Daoy (cell line): ENCODE measurements at regions not wholly inside any gene's neighbourhood (a gene's known extent, or its start where the extent isn't known, plus 50 kb on each side); places are given as distances from the start of the nearest gene placed in this dataset.
"Not testable (repeated sequence)": the region's sequence is repeated elsewhere in the genome, so short reads cannot be mapped to it uniquely, and the experiment has no call there.

Source experiments
- DNase-seq: peaks from one replicate; pipeline ENCODE4 v3.0.0-alpha.2; 2015; ENCODE audit warnings: low read depth

DNA sequence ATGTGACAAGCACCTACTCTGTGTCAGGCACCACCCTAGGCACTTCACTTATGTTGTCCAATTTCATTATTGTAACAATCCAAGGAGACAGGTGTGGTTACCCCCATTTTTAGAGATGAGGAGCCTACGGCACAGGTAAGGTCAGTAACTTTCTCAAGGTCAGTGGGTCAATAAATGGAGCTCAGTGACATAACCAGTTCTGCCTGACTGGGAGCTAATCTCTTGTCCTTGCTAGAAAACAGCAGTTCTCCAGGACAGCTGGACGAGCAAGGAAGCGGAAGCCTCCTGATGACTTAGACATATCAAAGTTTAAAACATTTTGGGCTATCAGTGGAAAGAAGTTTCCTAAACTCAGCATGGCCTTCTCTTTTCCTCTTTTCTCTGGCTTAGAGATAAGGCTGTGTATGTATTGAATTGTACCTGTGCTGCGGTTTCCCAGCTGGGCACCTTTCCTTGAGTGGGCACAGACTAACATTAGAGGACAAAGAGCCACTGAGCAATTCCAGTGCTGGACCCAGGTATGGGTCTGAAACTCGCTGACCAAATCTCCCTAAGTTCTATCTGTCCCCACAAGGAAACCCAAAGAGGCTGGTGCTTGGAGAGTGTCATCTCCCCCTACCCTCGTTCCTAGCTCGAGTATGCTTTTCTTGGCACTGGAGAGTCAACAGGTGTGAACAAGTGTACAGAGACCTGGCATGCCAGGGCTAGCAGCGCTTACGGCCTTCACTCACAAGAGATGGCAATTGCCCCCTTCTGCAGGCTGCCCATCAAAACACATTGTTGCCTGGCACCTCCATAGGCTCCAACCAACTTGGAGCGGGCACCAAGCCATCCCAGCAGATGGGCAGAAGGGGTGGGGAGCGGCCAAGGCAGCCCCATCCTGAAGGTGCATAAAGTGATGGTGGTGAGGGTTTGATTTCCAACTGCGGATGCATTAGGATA, 456.1 kb upstream of the PROX1 start:
- DNase-seq = no peak

DNA sequence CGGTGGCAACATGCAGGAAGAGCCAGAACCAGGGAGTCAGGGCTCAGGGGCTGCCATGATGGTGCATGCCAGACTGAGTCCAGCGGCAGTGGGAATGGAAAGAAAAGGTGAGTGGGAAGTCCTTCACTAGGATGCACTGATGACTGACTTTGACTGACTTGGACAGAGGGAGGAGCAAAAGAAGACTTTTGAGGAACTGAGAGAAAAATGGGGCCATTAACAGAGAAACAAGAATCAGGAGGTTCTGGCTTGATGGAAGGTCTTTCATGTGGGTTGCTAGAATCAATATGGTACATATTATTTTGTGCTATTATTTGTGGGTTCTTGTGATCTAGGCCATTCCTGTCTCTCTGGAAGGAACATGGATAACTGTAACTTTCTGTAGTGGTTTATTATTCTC, 454.6 kb upstream of the PROX1 start:
- no peak for DNase-seq

DNA sequence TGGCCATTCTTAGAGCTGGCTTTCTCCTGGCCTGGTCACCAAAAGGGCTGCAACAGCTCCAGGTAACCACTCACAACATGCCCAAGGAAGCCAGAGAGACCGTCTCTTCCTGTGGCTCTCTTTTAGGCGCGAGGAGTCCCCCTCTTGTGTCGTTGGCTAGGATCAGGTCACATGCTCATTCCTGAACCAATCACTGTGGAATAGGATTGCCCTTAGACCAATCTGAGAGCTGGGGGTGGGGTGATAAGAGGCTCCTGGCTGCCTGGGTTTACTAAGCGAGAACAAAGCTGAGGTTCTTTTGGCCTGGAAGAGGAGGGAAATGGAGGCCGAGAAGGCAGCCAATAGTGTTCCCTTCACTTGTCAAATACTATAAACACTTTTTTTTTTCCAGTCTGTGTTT, 452.1 kb upstream of the PROX1 start:
- no peak for DNase-seq

DNA sequence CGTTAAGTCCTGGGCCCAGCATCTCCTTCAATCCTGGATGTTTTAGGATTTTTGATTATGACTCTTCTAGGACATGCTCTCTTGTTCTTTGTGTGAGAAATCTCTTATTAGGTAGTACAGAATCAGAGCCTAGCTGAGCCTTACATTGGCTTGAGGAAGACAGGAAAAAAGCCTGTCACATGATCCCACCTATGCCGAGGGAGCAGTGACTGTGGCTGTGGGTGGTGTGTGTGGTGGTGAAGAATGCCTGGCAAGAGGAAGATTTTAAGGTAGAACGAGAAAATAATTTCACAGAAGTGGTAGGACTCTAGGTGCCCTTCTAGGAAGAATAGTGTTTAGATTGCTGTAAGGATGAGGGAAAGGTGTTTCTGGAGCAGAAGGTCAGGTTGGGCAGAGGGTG, 449.5 kb upstream of the PROX1 start:
- DNase-seq = no peak

GRCh38 chr1:213539464-213539863, 448.3 kb upstream of the PROX1 start:
- DNase-seq = no peak

DNA sequence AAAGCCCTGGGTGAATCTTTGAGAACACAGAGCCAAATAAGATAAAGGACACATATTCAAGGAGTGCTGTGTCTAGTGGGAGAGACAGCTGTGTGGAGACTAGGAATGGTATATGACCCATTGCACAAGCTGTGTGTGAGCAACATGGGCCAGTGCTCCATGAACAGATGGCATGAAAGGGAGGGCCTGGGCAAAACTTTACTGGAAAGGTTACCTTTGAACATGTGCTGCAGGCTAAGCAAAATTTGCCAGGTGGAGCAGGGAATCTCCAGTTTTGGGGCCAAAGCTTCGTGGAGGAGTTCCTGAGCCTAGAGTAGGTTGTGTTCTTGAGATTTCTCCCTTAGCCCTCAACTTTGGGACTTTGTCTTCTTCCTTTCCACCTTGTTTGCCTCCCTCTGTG, 446.1 kb upstream of the PROX1 start:
- DNase-seq = no peak

GRCh38 chr1:213545181-213545580, 442.6 kb upstream of the PROX1 start:
- not testable (repeated sequence) for DNase-seq

GRCh38 chr1:213549982-213550381, 437.8 kb upstream of the PROX1 start:
- no peak for DNase-seq

DNA sequence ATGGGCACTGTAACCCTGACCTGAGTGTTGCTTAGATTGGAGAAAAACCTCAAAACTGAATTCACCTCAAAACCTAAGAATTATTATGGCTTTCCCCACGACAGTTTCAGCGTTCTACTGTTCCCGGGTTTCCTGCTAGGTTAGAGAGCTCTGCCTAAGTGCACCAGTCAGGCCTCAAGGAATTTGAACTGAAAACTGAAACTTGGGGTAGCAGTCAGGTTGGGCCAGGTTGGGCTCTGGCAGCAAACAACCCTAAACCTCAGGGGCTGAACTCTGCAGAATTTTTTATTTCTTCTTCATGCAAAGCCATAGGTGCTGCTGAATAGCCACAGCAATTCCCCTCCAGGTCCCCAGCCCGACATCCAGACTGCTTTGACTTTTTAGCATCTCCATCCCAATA, 437.0 kb upstream of the PROX1 start:
- DNase-seq = no peak

DNA sequence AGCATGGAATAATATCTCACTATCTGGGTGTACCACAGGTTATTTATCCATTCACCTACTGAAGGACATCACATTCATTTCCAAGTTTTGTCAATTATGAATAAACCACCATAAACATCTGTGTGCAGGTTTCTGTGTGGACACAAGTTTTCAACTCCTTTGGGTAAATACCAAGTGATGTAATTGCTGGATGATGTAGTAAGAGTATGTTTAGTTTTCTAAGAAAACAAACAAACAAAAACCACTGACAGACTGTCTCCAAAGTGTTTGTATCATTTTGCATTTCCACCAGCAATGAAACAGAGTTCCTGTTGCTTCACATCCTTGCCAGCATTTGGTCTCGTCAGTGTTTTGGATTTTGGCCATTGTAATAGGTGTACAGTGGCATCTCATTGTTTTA, 435.7 kb upstream of the PROX1 start:
- DNase-seq = no peak

- no peak for DNase-seq
Measured at GRCh38 chr1:213560226-213560625, 427.5 kb upstream of the PROX1 start.

DNA sequence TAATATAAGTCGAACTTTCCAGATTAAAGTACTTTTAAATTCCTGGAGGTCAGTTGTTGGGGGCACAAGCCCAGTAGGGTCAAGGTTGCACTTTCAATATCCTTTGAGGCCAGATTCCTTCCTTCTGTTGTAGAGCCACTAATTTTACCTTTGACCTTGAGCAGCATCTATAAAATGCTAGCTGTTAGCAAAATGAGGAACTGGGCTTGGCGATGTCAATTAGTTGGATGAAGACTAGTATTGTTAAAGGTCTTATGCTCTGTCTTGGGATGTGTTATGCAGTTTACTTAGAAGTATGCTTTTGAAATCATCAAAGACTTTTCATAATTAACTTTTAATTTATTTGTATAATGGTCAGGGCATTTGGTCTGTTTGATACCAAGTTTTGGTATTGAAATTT, 425.9 kb upstream of the PROX1 start:
- DNase-seq = no peak

GRCh38 chr1:213564215-213564659, 423.5 kb upstream of the PROX1 start:
- DNase-seq = peak; percentile 19

DNA sequence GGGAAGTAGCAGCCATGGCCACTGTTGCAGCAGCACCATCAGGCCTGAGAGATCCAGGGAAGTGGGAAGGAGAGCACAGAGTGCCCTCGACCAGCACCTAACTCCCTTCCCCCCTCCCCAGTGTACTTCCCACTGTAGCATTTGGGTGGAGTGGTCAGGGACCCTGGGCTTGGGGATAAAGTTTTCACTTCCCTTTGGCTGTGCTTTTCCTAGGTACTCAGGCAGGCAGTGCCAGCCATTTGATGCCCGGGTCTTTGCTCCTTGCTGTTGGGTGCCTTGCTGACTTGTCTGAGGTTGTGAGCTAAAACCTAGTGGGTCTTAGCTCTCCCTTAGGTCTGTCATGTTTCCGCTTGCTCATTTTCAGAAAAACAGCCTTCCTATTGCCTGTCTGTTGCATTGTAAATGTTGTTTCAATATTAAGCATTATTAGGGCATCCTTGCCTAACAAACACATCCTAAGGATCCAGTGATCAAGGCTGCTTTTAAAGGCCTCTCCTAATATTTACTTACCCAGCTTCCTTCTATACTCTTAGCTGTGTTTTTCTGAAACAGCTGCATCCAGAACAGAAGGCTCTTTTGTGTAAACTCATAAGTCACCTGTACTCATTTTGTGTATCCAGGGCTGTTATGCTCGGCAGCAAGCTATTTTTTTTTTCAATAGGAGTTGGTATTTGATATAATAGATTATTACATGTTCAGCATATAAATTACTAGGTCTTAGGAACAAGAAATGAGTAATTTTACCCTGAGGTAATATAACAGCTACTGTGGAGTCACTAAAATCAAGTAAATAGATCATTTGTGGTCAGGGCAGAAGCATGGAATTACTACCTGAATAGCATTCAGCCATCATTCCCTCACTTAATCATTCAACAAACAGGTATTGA, 418.6 kb upstream of the PROX1 start:
- DNase-seq = no peak

GRCh38 chr1:213569816-213570150, 418.0 kb upstream of the PROX1 start:
- DNase-seq = no peak

DNA sequence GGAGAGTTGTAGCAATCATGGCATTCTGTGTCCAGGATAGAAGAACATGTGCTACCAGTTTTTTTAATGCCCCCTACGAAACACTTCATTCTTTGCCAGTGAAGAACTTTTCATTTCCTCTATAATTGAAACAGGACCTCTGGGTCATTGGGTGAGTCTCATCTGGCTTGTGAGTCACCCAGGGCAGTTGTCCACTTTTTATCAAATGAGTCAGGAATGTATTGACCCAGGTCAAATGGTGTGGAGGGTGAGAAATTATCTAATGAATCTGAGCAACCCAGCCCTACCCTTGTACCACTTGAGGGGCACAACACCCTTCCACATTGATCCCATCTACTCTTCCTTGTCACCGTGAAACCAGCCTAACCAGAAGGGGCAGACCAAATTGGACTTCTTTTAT, 417.3 kb upstream of the PROX1 start:
- DNase-seq = no peak

GRCh38 chr1:213571419-213571818, 416.4 kb upstream of the PROX1 start:
- DNase-seq = no peak

- DNase-seq = no peak
Measured at GRCh38 chr1:213571843-213572242, 415.9 kb upstream of the PROX1 start.

DNA sequence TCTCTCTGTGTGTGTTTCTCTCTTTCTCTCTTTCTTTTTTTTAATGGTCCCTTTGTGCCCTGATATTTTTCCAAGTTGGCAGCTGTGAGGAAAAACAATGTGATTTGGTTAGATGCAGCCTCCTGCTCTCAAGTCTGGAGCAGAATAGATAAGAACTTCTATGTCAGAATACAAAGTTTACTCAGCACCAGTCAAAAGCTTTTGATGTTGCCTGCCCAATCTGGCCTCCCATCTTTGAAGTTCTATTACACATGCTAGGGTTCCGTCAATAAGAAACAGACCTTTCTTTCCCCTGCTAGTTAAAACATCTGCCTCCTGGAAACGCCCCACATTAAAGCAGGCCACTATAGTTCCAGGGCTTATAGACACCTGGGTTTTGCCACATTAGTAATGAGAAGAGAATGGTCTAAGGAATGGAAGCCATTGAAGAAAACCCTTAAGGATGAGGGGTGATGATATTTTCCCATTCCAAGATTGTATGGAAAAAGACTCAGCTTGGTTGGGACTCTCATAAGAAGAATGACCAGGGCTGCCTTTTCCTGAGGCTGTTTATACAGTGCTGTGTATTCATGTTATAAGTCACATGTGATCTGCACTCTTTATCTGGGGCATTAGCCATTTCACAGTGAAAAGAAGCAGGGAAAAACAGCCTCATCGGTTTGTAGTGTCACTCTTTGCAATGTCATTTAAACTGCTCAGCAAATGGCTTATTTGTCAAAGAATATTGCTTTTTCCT, 414.7 kb upstream of the PROX1 start:
- no peak for DNase-seq

GRCh38 chr1:213573648-213574009, 414.1 kb upstream of the PROX1 start:
- no peak for DNase-seq

DNA sequence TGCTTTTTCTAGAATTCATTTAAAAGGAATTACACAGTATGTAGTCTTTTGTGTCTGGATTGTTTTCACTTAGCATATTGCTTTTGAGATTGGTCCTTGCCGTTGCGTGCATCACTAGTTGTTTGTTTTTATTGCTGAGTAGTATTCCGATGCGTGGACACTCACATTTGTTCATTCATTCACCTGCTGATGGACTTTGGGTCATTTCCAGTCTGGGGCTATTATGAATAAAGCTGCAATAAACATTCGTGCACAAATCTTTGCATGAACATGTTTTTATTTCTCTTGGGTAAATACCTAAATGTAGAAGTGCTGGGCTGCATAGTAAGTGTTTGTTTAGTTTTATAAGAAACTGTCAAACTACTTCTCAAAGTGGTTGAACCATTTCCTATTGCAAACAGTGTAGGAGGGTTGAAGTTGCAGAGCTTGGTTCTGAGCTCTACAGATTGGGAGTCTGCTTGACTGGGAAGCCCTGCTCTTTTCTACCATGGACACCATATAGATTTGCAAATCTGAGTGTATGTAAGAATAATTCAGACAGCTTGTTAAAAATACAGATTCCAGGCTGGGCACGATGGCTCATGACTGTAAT, 404.7 kb upstream of the PROX1 start:
- no peak for DNase-seq

GRCh38 chr1:213584272-213584671, 403.5 kb upstream of the PROX1 start:
- DNase-seq = no peak
